H1 (cell line): ENCODE measurements at regions not wholly inside any gene's neighbourhood (a gene's known extent, or its start where the extent isn't known, plus 50 kb on each side); places are given as distances from the start of the nearest gene placed in this dataset.

Experiments used
- CTCF ChIA-PET: fragments of 300-600 bp; sonication (Branson Sonifier 250); formaldehyde crosslinking; loops from one replicate; lab custom pipeline; 2021; ENCODE audit not compliant: partially characterized antibody; lab: Charles Lee
- POLR2A ChIA-PET: fragments of 300-600 bp; sonication (Branson Sonifier 250); formaldehyde crosslinking; loops from one replicate; lab custom pipeline; 2021; ENCODE audit warnings: inconsistent platforms; ENCODE audit not compliant: partially characterized antibody; lab: Charles Lee
- DNase-seq, 2 experiments: peaks; one replicate each; pipeline versions ENCODE4 v3.0.0 to v3.0.0-alpha.2; 2010 to 2022; ENCODE audit warnings: low spot score in 2 of 2, low read depth in 1 of 2, mixed read lengths in 1 of 2
- FAIRE-seq: peaks from 2 replicates; lab custom pipeline; 2011; peaks lifted over from hg19 to GRCh38; lab: Jason Lieb, UNC
- H2AFZ ChIP-seq: 2 replicates; pipeline ENCODE4 v1.8.1; 2012; ENCODE audit warnings: low read length, inconsistent platforms
- H2AK5ac ChIP-seq: 2 replicates; pipeline ENCODE4 v1.6.1; 2013; ENCODE audit warnings: low read depth, low read length
- H2BK120ac ChIP-seq: replicated peaks from 2 replicates; pipeline ENCODE3; 2013; ENCODE audit warnings: low read depth, low read length, inconsistent platforms
- H2BK12ac ChIP-seq: 2 replicates; pipeline ENCODE4 v1.6.1; 2013; ENCODE audit warnings: low read depth, low read length
- H2BK15ac ChIP-seq: 2 replicates; pipeline ENCODE4 v1.6.1; 2013; ENCODE audit warnings: low read length
- H2BK20ac ChIP-seq: 2 replicates; pipeline ENCODE4 v1.6.1; 2013; ENCODE audit warnings: low read length
- H2BK5ac ChIP-seq: 2 replicates; pipeline ENCODE4 v1.6.1; 2013; ENCODE audit warnings: low read depth, low read length
- H3K14ac ChIP-seq: 2 replicates; pipeline ENCODE4 v1.6.1; 2013; ENCODE audit warnings: inconsistent platforms; ENCODE audit not compliant: insufficient read length
- H3K18ac ChIP-seq: 2 replicates; pipeline ENCODE4 v1.6.1; 2013; ENCODE audit warnings: low read length; ENCODE audit errors: extremely low read depth
- H3K23ac ChIP-seq: 2 replicates; pipeline ENCODE4 v1.6.1; 2013; ENCODE audit warnings: inconsistent platforms; ENCODE audit not compliant: insufficient read length
- H3K23me2 ChIP-seq: 2 replicates; pipeline ENCODE4 v1.6.1; 2013; ENCODE audit warnings: low read depth, low read length
- H3K27ac ChIP-seq: 2 replicates; pipeline ENCODE4 v1.6.1; 2011; ENCODE audit warnings: low read depth, low read length, inconsistent platforms
- H3K27me3 ChIP-seq, 4 experiments: replicated peaks in 1 of 4; 1 replicate in 1 of 4; 2 replicates in 3 of 4; pipeline versions ENCODE4 v1.6.1 to v1.8.1; 2011 to 2013; ENCODE audit warnings: low read length in 3 of 4, mild to moderate bottlenecking in 3 of 4, inconsistent platforms in 2 of 4, mixed read lengths in 2 of 4, moderate library complexity in 1 of 4; ENCODE audit not compliant: control insufficient read depth in 3 of 4, insufficient read depth in 3 of 4; ENCODE audit errors: extremely low read depth in 1 of 4
- H3K36me3 ChIP-seq, 4 experiments: 2 replicates each; pipeline versions ENCODE4 v1.6.1 to v1.8.1; 2011 to 2013; ENCODE audit warnings: mild to moderate bottlenecking in 4 of 4, low read length in 3 of 4, moderate library complexity in 2 of 4, control low read depth in 1 of 4, inconsistent platforms in 1 of 4; ENCODE audit not compliant: insufficient read depth in 4 of 4, control insufficient read depth in 2 of 4
- H3K4ac ChIP-seq: replicated peaks from 2 replicates; pipeline ENCODE3; 2013; ENCODE audit warnings: low read length, low read depth, mixed read lengths, inconsistent platforms; ENCODE audit not compliant: insufficient read length
- H3K4me1 ChIP-seq, 4 experiments: replicated peaks in 1 of 4; 1 replicate in 1 of 4; 2 replicates in 3 of 4; pipeline versions ENCODE4 v1.6.1 to v1.8.1; 2011 to 2013; ENCODE audit warnings: low read length in 3 of 4, inconsistent platforms in 2 of 4, mixed read lengths in 1 of 4; ENCODE audit not compliant: insufficient read depth in 4 of 4, control insufficient read depth in 3 of 4
- H3K4me2 ChIP-seq, 2 experiments: 2 replicates each; pipeline versions ENCODE4 v1.6.1 to v1.8.1; 2011 to 2013; ENCODE audit warnings: low read depth in 2 of 2, low read length in 2 of 2, control low read depth in 1 of 2, inconsistent platforms in 1 of 2, mild to moderate bottlenecking in 1 of 2; ENCODE audit not compliant: insufficient read depth in 1 of 2
- H3K4me3 ChIP-seq, 4 experiments: fragments of 200-600, 300-600 bp in 1 of 4; sonication (generic), shearing (Covaris generic), sonication (Bioruptor Twin) in 1 of 4; 2 replicates each; pipeline versions ENCODE4 v1.5.1 to v1.8.1; 2011 to 2016; ENCODE audit warnings: low read length in 4 of 4, low read depth in 3 of 4, control low read depth in 2 of 4, inconsistent platforms in 2 of 4, mild to moderate bottlenecking in 2 of 4, mixed read lengths in 1 of 4, moderate library complexity in 1 of 4; ENCODE audit not compliant: insufficient read depth in 2 of 4; ENCODE audit errors: extremely low read depth in 1 of 4
- H3K56ac ChIP-seq: replicated peaks from 2 replicates; pipeline ENCODE3; 2013; ENCODE audit warnings: low read depth, mild to moderate bottlenecking, mixed read lengths, low read length, inconsistent platforms; ENCODE audit not compliant: insufficient read length
- H3K79me1 ChIP-seq: 2 replicates; pipeline ENCODE4 v1.6.1; 2013; ENCODE audit warnings: low read depth, low read length, control low read depth
- H3K79me2 ChIP-seq, 2 experiments: 2 replicates each; pipeline versions ENCODE4 v1.6.1 to v1.8.1; 2012 to 2013; ENCODE audit warnings: low read length in 2 of 2, mild to moderate bottlenecking in 2 of 2, inconsistent platforms in 1 of 2; ENCODE audit not compliant: insufficient read depth in 2 of 2, control insufficient read depth in 1 of 2
- H3K9ac ChIP-seq, 4 experiments: replicated peaks in 1 of 4; 1 replicate in 1 of 4; 2 replicates in 3 of 4; pipeline versions ENCODE4 v1.6.1 to v1.8.1; 2011 to 2013; ENCODE audit warnings: low read depth in 3 of 4, low read length in 3 of 4, control low read depth in 2 of 4, mild to moderate bottlenecking in 2 of 4, moderate library complexity in 2 of 4, inconsistent platforms in 1 of 4; ENCODE audit errors: extremely low read depth in 1 of 4
- H3K9me3 ChIP-seq, 2 experiments: 2 replicates each; pipeline versions ENCODE4 v1.6.1 to v1.8.1; 2012 to 2013; ENCODE audit warnings: mild to moderate bottlenecking in 2 of 2, moderate library complexity in 2 of 2, control low read depth in 1 of 2, inconsistent platforms in 1 of 2, low read depth in 1 of 2, low read length in 1 of 2, mixed read lengths in 1 of 2; ENCODE audit not compliant: insufficient read depth in 2 of 2
- H4K20me1 ChIP-seq, 2 experiments: replicated peaks in 1 of 2; 2 replicates each; pipeline versions ENCODE3 to v1.8.1; 2011 to 2013; ENCODE audit warnings: inconsistent platforms in 2 of 2, low read length in 2 of 2, mild to moderate bottlenecking in 1 of 2; ENCODE audit not compliant: insufficient read depth in 2 of 2, control insufficient read depth in 1 of 2
- H4K5ac ChIP-seq: 2 replicates; pipeline ENCODE4 v1.6.1; 2013; ENCODE audit warnings: low read length, low read depth, mixed read lengths, inconsistent platforms; ENCODE audit not compliant: insufficient read length
- H4K8ac ChIP-seq: 2 replicates; pipeline ENCODE4 v1.8.0; 2013; ENCODE audit warnings: mild to moderate bottlenecking, moderate library complexity, low read length, inconsistent platforms; ENCODE audit not compliant: insufficient read depth; ENCODE audit errors: extremely low read depth
- H4K91ac ChIP-seq: replicated peaks from 2 replicates; pipeline ENCODE3; 2013; ENCODE audit warnings: low read length, mixed read lengths, inconsistent platforms; ENCODE audit not compliant: insufficient read length
- ASH2L ChIP-seq: fragments of 200-600, 300-600 bp; sonication (generic); IDR thresholded peaks from one replicate; pipeline ENCODE4 v1.7.1; 2017; ENCODE audit warnings: low read length
- BCL11A ChIP-seq, 2 experiments: IDR thresholded peaks; one replicate each; pipeline ENCODE4 v1.6.1; 2011; ENCODE audit warnings: low read depth in 2 of 2, low read length in 2 of 2, mild to moderate bottlenecking in 2 of 2
- PHF8 ChIP-seq: fragments of 200-600 bp; sonication (generic); conservative IDR thresholded peaks from 2 replicates; pipeline ENCODE4 v1.7.1; 2012; ENCODE audit warnings: low read depth, mild to moderate bottlenecking, inconsistent platforms, low read length, moderate library complexity
- WGBS, 2 experiments: shearing (Covaris generic) in 1 of 2; methylation state at CpG; one replicate each; pipeline versions ENCODE4 v1.1.6 to v1.1.7; 2013 to 2015; ENCODE audit warnings: low lambda C conversion rate in 2 of 2, mixed read lengths in 2 of 2, inconsistent platforms in 1 of 2, low coverage in 1 of 2, missing lambda C conversion rate in 1 of 2; ENCODE audit not compliant: insufficient replicate concordance in 2 of 2, insufficient coverage in 1 of 2, insufficient read length in 1 of 2; ENCODE audit errors: extremely low coverage in 1 of 2, missing lambda C conversion rate in 1 of 2; 5-methylcytosine and 5-hydroxymethylcytosine counted together

- Histone ChIP-seq H3K27me3 (no peaks in the 10 kb centered on the region), H3K36me3 (no peaks in the 10 kb centered on the region), H2BK12ac (no peak overlapping the region), H3K4me2 (peak overlapping the region in 1 of 2 experiments; percentile 47; a peak in 1 of 4 replicates), H3K4me3 (peak overlapping the region in 1 of 4 experiments; percentile 20; a peak in 1 of 8 replicates), H2BK5ac (no peak overlapping the region), H3K56ac (no peak overlapping the region), H4K91ac (no peak overlapping the region), H4K5ac (no peak overlapping the region), H3K9me3 (no peaks in the 10 kb centered on the region), H2AK5ac (no peak overlapping the region), H4K20me1 (no peaks in the 10 kb centered on the region), H2AFZ (no peak overlapping the region), H3K18ac (no peak overlapping the region; the same call in 1 of the 2 replicates), H2BK20ac (no peak overlapping the region), H3K23me2 (no peaks in the 10 kb centered on the region), H4K8ac (no peak overlapping the region), H3K4ac (no peak overlapping the region), H3K9ac (no peak overlapping the region), H3K4me1 (peaks cover 0 to 17% (median 6%) of the 10 kb centered on the region in 4 experiments; a peak in 3 of 7 replicates), H2BK15ac (no peak overlapping the region), H3K79me1 (no peaks in the 10 kb centered on the region), H3K79me2 (no peaks in the 10 kb centered on the region), H2BK120ac (no peak overlapping the region), H3K23ac (no peak overlapping the region), H3K14ac (no peak overlapping the region), H3K27ac (no peak overlapping the region)
- no peak for FAIRE-seq
- whole genome bisulfite sequencing, 2 experiments: 65% methylated on average over 5 of the region's 5 CpGs; no CpG with 5 or more reads in 1 of the 2 experiments
- ChIA-PET CTCF (interaction anchor here (0.6 to 0.8 kb wide), 5 partner anchors 38 to 476 kb away, joined by 3 to 4 read pairs (median 4); no protein-coding TSS in a partner anchor), POLR2A (interaction anchor here (0.6 kb wide), 1 partner anchor 19 kb away, joined by 3 read pairs; no protein-coding TSS in a partner anchor)
- DNase-seq: no peak
- TF ChIP-seq BCL11A (IDR thresholded peaks at IDR 0.05; ENCODE audit: low read depth in 2 of 2, low read length in 2 of 2): no peak
- no peak for TF ChIP-seq PHF8
- no peak for TF ChIP-seq ASH2L
Measured at GRCh38 chr20:53828088-53828681, 234.5 kb upstream of the ZNF217 start.
